HepG2 (cell line): ENCODE measurements at regions not wholly inside any gene's neighbourhood (a gene's known extent, or its start where the extent isn't known, plus 50 kb on each side); places are given as distances from the start of the nearest gene placed in this dataset.

ENCODE experiments used
- ATAC-seq: fragments of 200-7000 bp; cut with Tn5 transposase; 3 replicates; pipeline ENCODE4 v1.9.1; 2020; ENCODE audit warnings: mild to moderate bottlenecking, moderate library complexity
- BruUV-seq: library from RNA; stranded (reverse); fragments of 400-500 nt; replicated peaks from 2 replicates; lab custom pipeline; 2021; lab: Mats Ljungman, UMichigan
- CTCF ChIA-PET: fragments of 300-600 bp; formaldehyde crosslinking; extraction: SDS; loops from one replicate; lab custom pipeline; 2021; ENCODE audit warnings: low total read pairs, inconsistent platforms, low intra/inter-chr PET ratio; lab: Yijun Ruan, JAX
- POLR2A ChIA-PET: fragments of 350-600 bp; sonication (Branson Sonifier 250); formaldehyde crosslinking; loops from one replicate; lab custom pipeline; 2020; ENCODE audit warnings: antibody characterized with exemption, inconsistent platforms; lab: Yijun Ruan, JAX
- DNase-seq: peaks from one replicate; pipeline ENCODE4 v3.0.0-alpha.2; 2015; ENCODE audit warnings: low spot score
- FAIRE-seq: peaks from 3 replicates; lab custom pipeline; 2011; peaks lifted over from hg19 to GRCh38; lab: Jason Lieb, UNC
- H2AFZ ChIP-seq: one replicate; pipeline ENCODE4 v1.6.1; 2011; ENCODE audit warnings: low read length, inconsistent platforms
- H3K27ac ChIP-seq: fragments of 300-600 bp; 3 replicates; pipeline ENCODE4 v1.8.0; 2011; ENCODE audit warnings: mixed run types, mild to moderate bottlenecking, mixed read lengths, low read length, inconsistent platforms; ENCODE audit not compliant: insufficient read depth; ENCODE audit errors: extremely low read length
- H3K27me3 ChIP-seq, 2 experiments: fragments of 200-600 bp in 1 of 2; 2 replicates in 1 of 2; 3 replicates in 1 of 2; pipeline versions ENCODE4 v1.6.0 to v1.8.0; 2011; ENCODE audit warnings: low read length in 2 of 2, mild to moderate bottlenecking in 2 of 2, moderate library complexity in 2 of 2, inconsistent platforms in 1 of 2; ENCODE audit not compliant: insufficient read depth in 2 of 2, control insufficient read depth in 1 of 2
- H3K36me3 ChIP-seq, 2 experiments: fragments of 200-600 bp in 1 of 2; replicated peaks in 1 of 2; 2 replicates in 1 of 2; 3 replicates in 1 of 2; pipeline versions ENCODE4 v1.5.1 to v1.8.0; 2011; ENCODE audit warnings: low read length in 2 of 2, inconsistent platforms in 1 of 2; ENCODE audit not compliant: insufficient read depth in 2 of 2, control insufficient read depth in 1 of 2
- H3K4me1 ChIP-seq: 2 replicates; pipeline ENCODE4 v1.5.1; 2012; ENCODE audit warnings: low read length, inconsistent platforms; ENCODE audit not compliant: insufficient read depth
- H3K4me2 ChIP-seq: 2 replicates; pipeline ENCODE4 v1.6.0; 2011; ENCODE audit warnings: low read depth, low read length, inconsistent platforms
- H3K4me3 ChIP-seq, 3 experiments: fragments of 200-600 bp in 1 of 3; sonication (generic), shearing (Covaris generic) in 1 of 3; replicated peaks in 1 of 3; 2 replicates each; pipeline ENCODE4 v1.5.1; 2011 to 2016; ENCODE audit warnings: low read length in 3 of 3, inconsistent platforms in 2 of 3, low read depth in 2 of 3, mild to moderate bottlenecking in 2 of 3, control low read depth in 1 of 3, mixed read lengths in 1 of 3; ENCODE audit not compliant: insufficient read depth in 1 of 3
- H3K79me2 ChIP-seq: one replicate; pipeline ENCODE4 v1.6.1; 2011; ENCODE audit warnings: low read length, inconsistent platforms; ENCODE audit not compliant: insufficient read depth
- H3K9ac ChIP-seq: 2 replicates; pipeline ENCODE4 v1.6.0; 2011; ENCODE audit warnings: mild to moderate bottlenecking, low read depth, low read length, inconsistent platforms; ENCODE audit not compliant: insufficient read depth
- H3K9me3 ChIP-seq: 2 replicates; pipeline ENCODE4 v1.5.1; 2012; ENCODE audit warnings: mild to moderate bottlenecking, low read length
- H4K20me1 ChIP-seq: 2 replicates; pipeline ENCODE4 v1.6.0; 2011; ENCODE audit warnings: inconsistent platforms, mild to moderate bottlenecking, low read length, moderate library complexity; ENCODE audit not compliant: insufficient read depth
- EP300 ChIP-seq, 3 experiments: sonication (generic) in 1 of 3; formaldehyde crosslinking in 1 of 3; IDR thresholded peaks; 2 replicates each; pipeline versions ENCODE4 v1.5.1 to v1.6.1; 2011 to 2020; ENCODE audit warnings: low read depth in 2 of 3, low read length in 2 of 3, borderline replicate concordance in 1 of 3, improper control_type of control experiment in 1 of 3, mild to moderate bottlenecking in 1 of 3, missing genetic modification reagents in 1 of 3, moderate library complexity in 1 of 3
- HMG20A ChIP-seq: IDR thresholded peaks from 2 replicates; pipeline ENCODE4 v1.6.1; 2016; ENCODE audit warnings: borderline replicate concordance
- HNF4A ChIP-seq: sonication (generic); formaldehyde crosslinking; IDR thresholded peaks from 2 replicates; pipeline ENCODE4 v1.4.0; 2020; ENCODE audit warnings: missing genetic modification reagents
- SMC3 ChIP-seq: IDR thresholded peaks from 2 replicates; pipeline ENCODE4 v1.6.1; 2011; ENCODE audit warnings: low read length, improper control_type of control experiment
- SOX6 ChIP-seq, 2 experiments: fragments of 450-650 bp in 1 of 2; sonication (generic) in 1 of 2; formaldehyde crosslinking in 1 of 2; IDR thresholded peaks; 2 replicates each; pipeline versions ENCODE4 v1.4.0 to v1.6.1; 2017 to 2020; ENCODE audit warnings: antibody characterized with exemption in 1 of 2, mild to moderate bottlenecking in 1 of 2, missing genetic modification reagents in 1 of 2
- STAG1 ChIP-seq: sonication (generic); formaldehyde crosslinking; IDR thresholded peaks from 2 replicates; pipeline ENCODE4 v1.4.0; 2020; ENCODE audit warnings: missing genetic modification reagents
- XRCC5 ChIP-seq: fragments of 200-400 bp; formaldehyde crosslinking; optimal IDR thresholded peaks from 2 replicates; pipeline ENCODE3; 2017; ENCODE audit warnings: mild to moderate bottlenecking, low read length
- ZSCAN30 ChIP-seq: sonication (generic); formaldehyde crosslinking; IDR thresholded peaks from 2 replicates; pipeline ENCODE4 v1.5.0; 2020; ENCODE audit warnings: mild to moderate bottlenecking, missing genetic modification reagents
- WGBS: methylation state at CpG from one replicate; pipeline ENCODE4 v1.1.6; 2017; ENCODE audit warnings: low lambda C conversion rate; 5-methylcytosine and 5-hydroxymethylcytosine counted together
- in situ Hi-C: cut with HindIII; loops from 2 replicates; pipeline ENCODE4 v1.10.0; 2017; ENCODE audit warnings: low pct_unique_long_range_greater_than_20kb; ENCODE audit not compliant: extremely low pct_ligation_motif_present
- intact Hi-C: fragments of 100-400 bp; cut with micrococcal nuclease; formaldehyde crosslinking; loops from one replicate; pipeline ENCODE4 v1.10.0; 2022; ENCODE audit not compliant: unreplicated experiment
- TF ChIP-seq, protein P1 (sequence below): IDR thresholded peaks from 2 replicates; pipeline ENCODE4 v1.4.0; 2020; ENCODE audit warnings: mild to moderate bottlenecking, missing genetic modification reagents
- TF ChIP-seq, protein P2 (sequence below): sonication (generic); formaldehyde crosslinking; IDR thresholded peaks from 2 replicates; pipeline ENCODE4 v1.5.1; 2020; ENCODE audit warnings: mild to moderate bottlenecking, missing genetic modification reagents
- TF ChIP-seq, protein P3 (sequence below): sonication (generic); IDR thresholded peaks from 2 replicates; pipeline ENCODE4 v1.6.1; 2016; ENCODE audit warnings: low read depth, borderline replicate concordance

DNA sequence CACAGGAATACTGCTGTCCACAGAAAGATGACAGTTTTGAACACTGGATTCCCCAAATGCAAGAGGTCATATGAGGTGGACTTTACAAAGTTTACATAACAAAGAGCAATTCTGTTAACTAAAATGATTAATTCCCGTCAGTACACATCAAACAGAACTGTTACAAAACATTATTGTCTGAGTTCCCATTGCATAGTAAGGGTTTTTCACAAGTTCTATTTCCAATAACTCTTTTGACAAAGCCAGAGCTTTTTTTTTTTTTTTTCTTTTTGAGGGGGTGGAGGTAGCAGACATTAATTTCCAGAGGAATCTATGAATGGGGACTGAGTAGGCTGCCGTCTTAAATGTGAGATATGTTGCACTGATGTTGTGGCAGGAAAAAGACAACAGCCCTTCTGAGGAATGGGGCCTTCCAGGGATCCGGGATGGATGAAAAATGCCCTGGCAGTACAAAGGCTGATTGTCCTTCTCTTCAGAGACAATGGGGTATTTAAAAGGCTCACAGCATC lies 178.1 kb upstream of the KBTBD8 start (continued):
- TF ChIP-seq EP300 (IDR thresholded peaks at IDR 0.05; ENCODE audit: low read depth in 2 of 2, low read length in 2 of 2) (peak in 1 of 2 experiments; percentile 69; a peak in 2 of 4 replicates), EP300 (CRISPR knock-in tag; IDR thresholded peaks at IDR 0.05; ENCODE audit: borderline replicate concordance) (no peak), HMG20A (CRISPR knock-in tag) (peak; percentile 30; the same call in 1 of the 2 replicates)
- TF ChIP-seq, protein P1, sequence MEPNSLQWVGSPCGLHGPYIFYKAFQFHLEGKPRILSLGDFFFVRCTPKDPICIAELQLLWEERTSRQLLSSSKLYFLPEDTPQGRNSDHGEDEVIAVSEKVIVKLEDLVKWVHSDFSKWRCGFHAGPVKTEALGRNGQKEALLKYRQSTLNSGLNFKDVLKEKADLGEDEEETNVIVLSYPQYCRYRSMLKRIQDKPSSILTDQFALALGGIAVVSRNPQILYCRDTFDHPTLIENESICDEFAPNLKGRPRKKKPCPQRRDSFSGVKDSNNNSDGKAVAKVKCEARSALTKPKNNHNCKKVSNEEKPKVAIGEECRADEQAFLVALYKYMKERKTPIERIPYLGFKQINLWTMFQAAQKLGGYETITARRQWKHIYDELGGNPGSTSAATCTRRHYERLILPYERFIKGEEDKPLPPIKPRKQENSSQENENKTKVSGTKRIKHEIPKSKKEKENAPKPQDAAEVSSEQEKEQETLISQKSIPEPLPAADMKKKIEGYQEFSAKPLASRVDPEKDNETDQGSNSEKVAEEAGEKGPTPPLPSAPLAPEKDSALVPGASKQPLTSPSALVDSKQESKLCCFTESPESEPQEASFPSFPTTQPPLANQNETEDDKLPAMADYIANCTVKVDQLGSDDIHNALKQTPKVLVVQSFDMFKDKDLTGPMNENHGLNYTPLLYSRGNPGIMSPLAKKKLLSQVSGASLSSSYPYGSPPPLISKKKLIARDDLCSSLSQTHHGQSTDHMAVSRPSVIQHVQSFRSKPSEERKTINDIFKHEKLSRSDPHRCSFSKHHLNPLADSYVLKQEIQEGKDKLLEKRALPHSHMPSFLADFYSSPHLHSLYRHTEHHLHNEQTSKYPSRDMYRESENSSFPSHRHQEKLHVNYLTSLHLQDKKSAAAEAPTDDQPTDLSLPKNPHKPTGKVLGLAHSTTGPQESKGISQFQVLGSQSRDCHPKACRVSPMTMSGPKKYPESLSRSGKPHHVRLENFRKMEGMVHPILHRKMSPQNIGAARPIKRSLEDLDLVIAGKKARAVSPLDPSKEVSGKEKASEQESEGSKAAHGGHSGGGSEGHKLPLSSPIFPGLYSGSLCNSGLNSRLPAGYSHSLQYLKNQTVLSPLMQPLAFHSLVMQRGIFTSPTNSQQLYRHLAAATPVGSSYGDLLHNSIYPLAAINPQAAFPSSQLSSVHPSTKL (CRISPR knock-in tag): peak; percentile 59; the same call in 1 of the 2 replicates

DNA sequence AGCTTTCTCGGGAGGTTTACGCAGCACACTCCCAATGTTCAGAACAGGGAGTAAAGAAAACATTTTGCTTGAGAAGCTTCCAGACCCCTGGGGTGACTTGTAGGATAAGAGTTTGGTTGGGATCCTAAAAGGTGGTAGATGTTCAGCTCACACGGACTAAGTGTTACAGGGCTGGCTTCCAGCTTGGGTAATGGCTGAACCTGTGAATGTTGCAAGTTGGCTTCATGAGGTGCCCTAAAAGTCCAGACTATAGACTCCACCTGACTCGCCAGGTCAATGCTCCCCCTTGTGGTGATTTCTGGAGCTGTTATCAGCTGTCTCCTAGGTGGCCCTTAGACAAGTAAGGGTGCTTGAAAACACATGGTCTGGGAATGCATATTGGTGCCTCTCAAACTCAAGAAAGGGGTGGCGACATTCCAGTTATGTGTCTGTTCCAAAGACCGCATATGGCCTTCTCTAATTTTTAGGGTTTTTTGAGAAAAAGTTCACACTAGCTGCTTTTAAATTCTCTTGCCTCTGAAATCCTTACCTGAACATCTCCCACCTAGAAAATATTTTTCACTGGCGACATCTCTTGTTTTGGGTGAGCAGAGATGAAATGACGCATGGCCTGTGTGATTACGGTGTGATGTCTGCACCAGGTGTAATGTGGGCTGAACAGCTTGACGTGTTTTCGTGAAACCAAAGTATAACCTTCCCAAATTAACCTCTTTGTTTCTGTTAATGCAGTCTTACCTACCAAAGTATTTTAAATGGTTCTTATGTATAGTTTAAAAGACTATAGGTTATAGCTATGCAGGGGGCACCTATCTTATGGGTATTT lies 175.7 kb upstream of the KBTBD8 start:
- no peaks in the 10 kb centered on the region for H3K9me3 ChIP-seq
- POLR2A ChIA-PET: interaction anchor here (1.1 kb wide), 1 partner anchor 13 kb away, joined by 4 read pairs; no protein-coding TSS in a partner anchor
- H2AFZ ChIP-seq: no peak overlapping the region
- DNase-seq: peak; percentile 49
- CTCF ChIA-PET: interaction anchor here (1.3 to 2.2 kb wide), 3 partner anchors 415 to 569 kb away, joined by 4 to 10 read pairs (median 9); no protein-coding TSS in a partner anchor
- intact Hi-C loops: loop anchor here (2.0 to 5.0 kb wide), 2 partner anchors 320 to 568 kb away; partner anchors contain the start of gene LRIG1
- peaks cover 62% of the 10 kb centered on the region for H3K4me1 ChIP-seq
- no peaks in the 10 kb centered on the region for H3K27me3 ChIP-seq
- H4K20me1 ChIP-seq: no peaks in the 10 kb centered on the region
- BruUV-seq: no TSS peak
- H3K27ac ChIP-seq: no peak overlapping the region
- in situ Hi-C loops: no loop called here
- no peaks in the 10 kb centered on the region for H3K79me2 ChIP-seq
- no peaks in the 10 kb centered on the region for H3K36me3 ChIP-seq
- peak; percentile 81 for ATAC-seq
- peak; percentile 39 for FAIRE-seq
- H3K9ac ChIP-seq: no peak overlapping the region
- no peak overlapping the region for H3K4me3 ChIP-seq
- no peak overlapping the region for H3K4me2 ChIP-seq
- WGBS: 82% methylated on average over 9 of the region's 11 CpGs
- TF ChIP-seq SMC3 (peak; percentile 83), HNF4A (CRISPR knock-in tag) (peak; percentile 34; the same call in 1 of the 2 replicates), XRCC5 (peak; percentile 42), SOX6 (IDR thresholded peaks at IDR 0.05) (no peak), SOX6 (CRISPR knock-in tag; IDR thresholded peaks at IDR 0.05) (0 out of 2 replicates have a peak, but pooled peaks have one; percentile 13), ZSCAN30 (no peak), STAG1 (CRISPR knock-in tag) (peak; percentile 74)
- TF ChIP-seq, protein P2, sequence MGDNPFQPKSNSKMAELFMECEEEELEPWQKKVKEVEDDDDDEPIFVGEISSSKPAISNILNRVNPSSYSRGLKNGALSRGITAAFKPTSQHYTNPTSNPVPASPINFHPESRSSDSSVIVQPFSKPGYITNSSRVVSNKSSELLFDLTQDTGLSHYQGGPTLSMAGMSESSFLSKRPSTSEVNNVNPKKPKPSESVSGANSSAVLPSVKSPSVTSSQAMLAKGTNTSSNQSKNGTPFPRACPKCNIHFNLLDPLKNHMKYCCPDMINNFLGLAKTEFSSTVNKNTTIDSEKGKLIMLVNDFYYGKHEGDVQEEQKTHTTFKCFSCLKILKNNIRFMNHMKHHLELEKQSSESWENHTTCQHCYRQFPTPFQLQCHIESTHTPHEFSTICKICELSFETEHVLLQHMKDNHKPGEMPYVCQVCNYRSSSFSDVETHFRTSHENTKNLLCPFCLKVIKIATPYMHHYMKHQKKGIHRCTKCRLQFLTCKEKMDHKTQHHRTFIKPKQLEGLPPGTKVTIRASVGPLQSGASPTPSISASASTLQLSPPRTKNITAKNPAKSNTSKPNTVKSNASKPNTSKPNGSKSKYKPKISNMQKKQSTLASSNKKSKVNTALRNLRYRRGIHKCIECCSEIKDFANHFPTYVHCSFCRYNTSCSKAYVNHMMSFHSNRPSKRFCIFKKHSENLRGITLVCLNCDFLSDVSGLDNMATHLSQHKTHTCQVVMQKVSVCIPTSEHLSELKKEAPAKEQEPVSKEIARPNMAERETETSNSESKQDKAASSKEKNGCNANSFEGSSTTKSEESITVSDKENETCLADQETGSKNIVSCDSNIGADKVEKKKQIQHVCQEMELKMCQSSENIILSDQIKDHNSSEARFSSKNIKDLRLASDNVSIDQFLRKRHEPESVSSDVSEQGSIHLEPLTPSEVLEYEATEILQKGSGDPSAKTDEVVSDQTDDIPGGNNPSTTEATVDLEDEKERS (CRISPR knock-in tag): no peak
- TF ChIP-seq, protein P3, sequence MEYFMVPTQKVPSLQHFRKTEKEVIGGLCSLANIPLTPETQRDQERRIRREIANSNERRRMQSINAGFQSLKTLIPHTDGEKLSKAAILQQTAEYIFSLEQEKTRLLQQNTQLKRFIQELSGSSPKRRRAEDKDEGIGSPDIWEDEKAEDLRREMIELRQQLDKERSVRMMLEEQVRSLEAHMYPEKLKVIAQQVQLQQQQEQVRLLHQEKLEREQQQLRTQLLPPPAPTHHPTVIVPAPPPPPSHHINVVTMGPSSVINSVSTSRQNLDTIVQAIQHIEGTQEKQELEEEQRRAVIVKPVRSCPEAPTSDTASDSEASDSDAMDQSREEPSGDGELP: peak; percentile 77; the same call in 1 of the 2 replicates
